DOHH2 (cell line): ENCODE measurements at regions not wholly inside any gene's neighbourhood (a gene's known extent, or its start where the extent isn't known, plus 50 kb on each side); places are given as distances from the start of the nearest gene placed in this dataset.

Experiments
- H3F3A ChIP-seq: fragments of 200-600 bp; sonication (generic), shearing (Covaris generic); 2 replicates; pipeline ENCODE4 v1.6.0; 2016; ENCODE audit warnings: antibody characterized with exemption, mild to moderate bottlenecking; ENCODE audit not compliant: control insufficient read depth, insufficient read depth
- H3K27ac ChIP-seq: fragments of 200-600 bp; sonication (generic); 2 replicates; pipeline ENCODE4 v1.5.1; 2014; ENCODE audit warnings: low read depth, mild to moderate bottlenecking, low read length, moderate library complexity
- H3K27me3 ChIP-seq: fragments of 200-600 bp; sonication (generic); 2 replicates; pipeline ENCODE4 v1.6.1; 2014; ENCODE audit warnings: mild to moderate bottlenecking, low read length, mixed read lengths; ENCODE audit not compliant: control insufficient read depth
- H3K36me3 ChIP-seq: fragments of 200-600 bp; sonication (generic); 2 replicates; pipeline ENCODE4 v1.6.1; 2014; ENCODE audit warnings: mild to moderate bottlenecking, low read length, moderate library complexity, mixed read lengths; ENCODE audit not compliant: control insufficient read depth
- H3K4me1 ChIP-seq: fragments of 200-600 bp; sonication (generic); 2 replicates; pipeline ENCODE4 v1.6.1; 2014; ENCODE audit warnings: mild to moderate bottlenecking, low read length, mixed read lengths; ENCODE audit not compliant: control insufficient read depth
- H3K4me2 ChIP-seq: fragments of 200-600 bp; sonication (generic); 2 replicates; pipeline ENCODE4 v1.6.0; 2014; ENCODE audit warnings: mild to moderate bottlenecking, low read length, moderate library complexity
- H3K4me3 ChIP-seq: fragments of 200-600 bp; sonication (generic); 2 replicates; pipeline ENCODE4 v1.5.1; 2014; ENCODE audit warnings: mild to moderate bottlenecking, low read length, mixed read lengths
- H3K79me2 ChIP-seq: fragments of 200-600 bp; sonication (generic); 2 replicates; pipeline ENCODE4 v1.6.1; 2014; ENCODE audit warnings: mild to moderate bottlenecking, low read length, mixed read lengths; ENCODE audit not compliant: control insufficient read depth
- H3K9me2 ChIP-seq: fragments of 200-600 bp; sonication (generic); replicated peaks from 2 replicates; pipeline ENCODE4 v1.6.1; 2014; ENCODE audit warnings: mild to moderate bottlenecking, low read length, mixed read lengths; ENCODE audit not compliant: control insufficient read depth
- H3K9me3 ChIP-seq: fragments of 200-600 bp; sonication (generic); 2 replicates; pipeline ENCODE4 v1.6.1; 2014; ENCODE audit warnings: antibody characterized with exemption, low read length, mixed read lengths; ENCODE audit not compliant: control insufficient read depth, insufficient read depth
- H4K20me1 ChIP-seq: fragments of 200-600 bp; sonication (generic); 2 replicates; pipeline ENCODE4 v1.6.0; 2014; ENCODE audit warnings: low read depth, mild to moderate bottlenecking, antibody characterized with exemption, low read length, moderate library complexity; ENCODE audit not compliant: control insufficient read depth, insufficient read depth
- EZH2phosphoT487 ChIP-seq: fragments of 200-600 bp; sonication (generic); IDR thresholded peaks from 2 replicates; pipeline ENCODE4 v1.6.1; 2017; ENCODE audit warnings: borderline replicate concordance, mild to moderate bottlenecking, antibody characterized with exemption, low read length, moderate library complexity, mixed read lengths
- TF ChIP-seq, protein P1 (sequence below): fragments of 200-600 bp; sonication (generic); IDR thresholded peaks from one replicate; pipeline ENCODE4 v1.5.1; 2014; ENCODE audit warnings: antibody characterized with exemption, mild to moderate bottlenecking, low read depth, low read length; ENCODE audit not compliant: poor library complexity, severe bottlenecking

GRCh38 chr3:78275420-78275852 lies 1235.5 kb downstream of the ROBO2 start:
- no peak overlapping the region for H3K4me2 ChIP-seq
- H4K20me1 ChIP-seq, result no peaks in the 10 kb centered on the region
- H3K36me3 ChIP-seq, result no peaks in the 10 kb centered on the region
- no peak overlapping the region for H3K4me3 ChIP-seq
- no peaks in the 10 kb centered on the region for H3K79me2 ChIP-seq
- no peaks in the 10 kb centered on the region for H3K9me3 ChIP-seq
- H3K4me1 ChIP-seq, result no peaks in the 10 kb centered on the region
- H3K27ac ChIP-seq, result no peak overlapping the region
- H3K9me2 ChIP-seq, result no peaks in the 10 kb centered on the region
- no peaks in the 10 kb centered on the region for H3K27me3 ChIP-seq
- TF ChIP-seq, protein P1, sequence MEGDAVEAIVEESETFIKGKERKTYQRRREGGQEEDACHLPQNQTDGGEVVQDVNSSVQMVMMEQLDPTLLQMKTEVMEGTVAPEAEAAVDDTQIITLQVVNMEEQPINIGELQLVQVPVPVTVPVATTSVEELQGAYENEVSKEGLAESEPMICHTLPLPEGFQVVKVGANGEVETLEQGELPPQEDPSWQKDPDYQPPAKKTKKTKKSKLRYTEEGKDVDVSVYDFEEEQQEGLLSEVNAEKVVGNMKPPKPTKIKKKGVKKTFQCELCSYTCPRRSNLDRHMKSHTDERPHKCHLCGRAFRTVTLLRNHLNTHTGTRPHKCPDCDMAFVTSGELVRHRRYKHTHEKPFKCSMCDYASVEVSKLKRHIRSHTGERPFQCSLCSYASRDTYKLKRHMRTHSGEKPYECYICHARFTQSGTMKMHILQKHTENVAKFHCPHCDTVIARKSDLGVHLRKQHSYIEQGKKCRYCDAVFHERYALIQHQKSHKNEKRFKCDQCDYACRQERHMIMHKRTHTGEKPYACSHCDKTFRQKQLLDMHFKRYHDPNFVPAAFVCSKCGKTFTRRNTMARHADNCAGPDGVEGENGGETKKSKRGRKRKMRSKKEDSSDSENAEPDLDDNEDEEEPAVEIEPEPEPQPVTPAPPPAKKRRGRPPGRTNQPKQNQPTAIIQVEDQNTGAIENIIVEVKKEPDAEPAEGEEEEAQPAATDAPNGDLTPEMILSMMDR, result no peak
- TF ChIP-seq EZH2phosphoT487, result no peak
- no peaks in the 10 kb centered on the region for H3F3A ChIP-seq

DNA sequence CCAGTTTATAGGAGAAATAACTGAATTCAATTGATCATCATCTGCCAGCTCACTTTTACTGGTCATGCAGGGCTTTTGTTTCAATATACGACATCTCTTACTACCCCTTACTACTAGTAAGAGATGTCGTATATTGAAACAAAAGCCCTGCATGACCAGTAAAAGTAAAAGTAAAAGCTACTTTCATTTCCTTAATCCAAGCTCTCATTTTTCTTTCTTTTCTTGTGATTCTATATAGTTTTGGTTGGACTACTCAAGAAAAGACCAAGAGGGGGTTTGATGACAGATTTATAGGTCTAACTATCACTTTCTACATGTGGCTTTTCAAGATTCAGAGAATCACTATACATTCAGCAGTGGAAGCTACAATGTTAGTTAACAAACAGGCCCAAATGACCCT lies 1237.3 kb downstream of the ROBO2 start:
- H3K27me3 ChIP-seq, result no peaks in the 10 kb centered on the region
- no peaks in the 10 kb centered on the region for H3F3A ChIP-seq
- no peak overlapping the region for H3K27ac ChIP-seq
- H3K9me3 ChIP-seq, result no peaks in the 10 kb centered on the region; the same call in none of the 2 replicates
- no peaks in the 10 kb centered on the region for H3K9me2 ChIP-seq
- H3K36me3 ChIP-seq, result no peaks in the 10 kb centered on the region
- H3K4me3 ChIP-seq, result no peak overlapping the region
- no peak overlapping the region for H3K4me2 ChIP-seq
- H3K4me1 ChIP-seq, result no peaks in the 10 kb centered on the region
- no peaks in the 10 kb centered on the region for H4K20me1 ChIP-seq
- TF ChIP-seq EZH2phosphoT487, result no peak
- TF ChIP-seq, protein P1, result no peak
- H3K79me2 ChIP-seq, result no peaks in the 10 kb centered on the region

GRCh38 chr3:78277801-78278200 lies 1237.9 kb downstream of the ROBO2 start:
- no peak overlapping the region for H3K4me3 ChIP-seq
- H3K9me2 ChIP-seq, result no peaks in the 10 kb centered on the region
- H3K9me3 ChIP-seq, result no peaks in the 10 kb centered on the region; the same call in none of the 2 replicates
- no peaks in the 10 kb centered on the region for H3F3A ChIP-seq
- no peak overlapping the region for H3K27ac ChIP-seq
- no peaks in the 10 kb centered on the region for H3K4me1 ChIP-seq
- no peak overlapping the region for H3K4me2 ChIP-seq
- H3K36me3 ChIP-seq, result no peaks in the 10 kb centered on the region
- no peaks in the 10 kb centered on the region for H3K27me3 ChIP-seq
- H4K20me1 ChIP-seq, result no peaks in the 10 kb centered on the region
- TF ChIP-seq, protein P1, result no peak
- TF ChIP-seq EZH2phosphoT487, result no peak
- no peaks in the 10 kb centered on the region for H3K79me2 ChIP-seq

- Histone ChIP-seq H3K9me3 (no peaks in the 10 kb centered on the region; the same call in none of the 2 replicates), H3K4me1 (no peaks in the 10 kb centered on the region), H4K20me1 (no peaks in the 10 kb centered on the region), H3F3A (no peaks in the 10 kb centered on the region), H3K27me3 (no peaks in the 10 kb centered on the region), H3K27ac (no peak overlapping the region), H3K79me2 (no peaks in the 10 kb centered on the region), H3K4me2 (no peak overlapping the region), H3K9me2 (no peaks in the 10 kb centered on the region), H3K4me3 (no peak overlapping the region), H3K36me3 (no peaks in the 10 kb centered on the region)
- TF ChIP-seq, protein P1, result no peak
- no peak for TF ChIP-seq EZH2phosphoT487
Observed at GRCh38 chr3:78279091-78279490, 1239.2 kb downstream of the ROBO2 start.
